H9 (cell line): ENCODE measurements at regions not wholly inside any gene's neighbourhood (a gene's known extent, or its start where the extent isn't known, plus 50 kb on each side); places are given as distances from the start of the nearest gene placed in this dataset.

ENCODE experiments used
- DNase-seq: peaks from one replicate; pipeline ENCODE4 v3.0.0-alpha.2; 2017
- H2AFZ ChIP-seq: one replicate; pipeline ENCODE4 v1.6.1; 2013; ENCODE audit warnings: mild to moderate bottlenecking, low read length, control low read depth, moderate library complexity
- H2AK5ac ChIP-seq: 2 replicates; pipeline ENCODE4 v1.6.1; 2013; ENCODE audit warnings: low read length, control low read depth, mixed read lengths; ENCODE audit not compliant: insufficient read length
- H2BK120ac ChIP-seq: one replicate; pipeline ENCODE4 v1.6.1; 2013; ENCODE audit warnings: low read depth, mild to moderate bottlenecking, low read length, control low read depth, inconsistent platforms; ENCODE audit not compliant: poor library complexity, severe bottlenecking
- H2BK12ac ChIP-seq: 2 replicates; pipeline ENCODE4 v1.6.1; 2013; ENCODE audit warnings: low read length, control low read depth, mixed read lengths, low read depth; ENCODE audit not compliant: insufficient read length
- H2BK15ac ChIP-seq: 2 replicates; pipeline ENCODE4 v1.6.1; 2013; ENCODE audit warnings: low read depth, low read length, control low read depth
- H2BK20ac ChIP-seq: one replicate; pipeline ENCODE4 v1.6.1; 2013; ENCODE audit warnings: low read depth, mild to moderate bottlenecking, low read length, control low read depth, inconsistent platforms; ENCODE audit not compliant: poor library complexity, severe bottlenecking
- H2BK5ac ChIP-seq: 2 replicates; pipeline ENCODE4 v1.6.1; 2013; ENCODE audit warnings: low read length, control low read depth, mixed read lengths; ENCODE audit not compliant: insufficient read length
- H3K14ac ChIP-seq: 2 replicates; pipeline ENCODE4 v1.6.1; 2013; ENCODE audit warnings: low read length, control low read depth; ENCODE audit not compliant: insufficient read depth
- H3K18ac ChIP-seq: 2 replicates; pipeline ENCODE4 v1.6.1; 2013; ENCODE audit warnings: low read depth, mild to moderate bottlenecking, mixed read lengths, low read length, control low read depth; ENCODE audit not compliant: insufficient read length
- H3K23ac ChIP-seq: 2 replicates; pipeline ENCODE4 v1.6.1; 2013; ENCODE audit warnings: low read length, control low read depth, mixed read lengths, low read depth; ENCODE audit not compliant: insufficient read length
- H3K23me2 ChIP-seq: 2 replicates; pipeline ENCODE4 v1.6.1; 2013; ENCODE audit warnings: low read depth, mild to moderate bottlenecking, mixed read lengths, low read length, control low read depth; ENCODE audit not compliant: insufficient read length, poor library complexity, severe bottlenecking
- H3K27ac ChIP-seq: 2 replicates; pipeline ENCODE4 v1.5.1; 2013; ENCODE audit warnings: low read length, control low read depth, mixed read lengths, low read depth; ENCODE audit not compliant: insufficient read length
- H3K27me3 ChIP-seq: 2 replicates; pipeline ENCODE4 v1.6.1; 2013; ENCODE audit warnings: low read length, control low read depth, inconsistent platforms; ENCODE audit not compliant: insufficient read depth
- H3K4ac ChIP-seq: 2 replicates; pipeline ENCODE4 v1.6.1; 2013; ENCODE audit warnings: low read depth, mild to moderate bottlenecking, control low read depth, inconsistent platforms, low read length, moderate library complexity
- H3K4me1 ChIP-seq: 2 replicates; pipeline ENCODE4 v1.6.1; 2013; ENCODE audit warnings: low read length, control low read depth, inconsistent platforms; ENCODE audit not compliant: insufficient read depth
- H3K4me2 ChIP-seq: 2 replicates; pipeline ENCODE4 v1.6.1; 2013; ENCODE audit warnings: low read length, control low read depth, mixed read lengths; ENCODE audit not compliant: insufficient read length, insufficient read depth
- H3K56ac ChIP-seq: 2 replicates; pipeline ENCODE4 v1.6.1; 2013; ENCODE audit warnings: low read depth, mild to moderate bottlenecking, mixed read lengths, low read length, control low read depth; ENCODE audit not compliant: insufficient read length
- H3K79me1 ChIP-seq: 2 replicates; pipeline ENCODE4 v1.6.1; 2013; ENCODE audit warnings: low read depth, mild to moderate bottlenecking, moderate library complexity, low read length, control low read depth, inconsistent platforms; ENCODE audit not compliant: insufficient read depth, poor library complexity, severe bottlenecking
- H3K79me2 ChIP-seq: 2 replicates; pipeline ENCODE4 v1.6.1; 2013; ENCODE audit warnings: low read length, control low read depth, inconsistent platforms; ENCODE audit not compliant: insufficient read depth
- H3K9ac ChIP-seq: 2 replicates; pipeline ENCODE4 v1.6.1; 2013; ENCODE audit warnings: low read length, control low read depth, mixed read lengths; ENCODE audit not compliant: insufficient read length; ENCODE audit errors: extremely low read depth
- H3K9me3 ChIP-seq: one replicate; pipeline ENCODE4 v1.6.1; 2013; ENCODE audit warnings: low read depth, low read length, inconsistent platforms; ENCODE audit not compliant: control insufficient read depth
- H3T11ph ChIP-seq: one replicate; pipeline ENCODE4 v1.6.1; 2013; ENCODE audit warnings: mild to moderate bottlenecking, low read length, control low read depth, inconsistent platforms
- H4K20me1 ChIP-seq: one replicate; pipeline ENCODE4 v1.6.1; 2013; ENCODE audit not compliant: control insufficient read depth, insufficient read length, insufficient read depth
- H4K5ac ChIP-seq: 2 replicates; pipeline ENCODE4 v1.6.1; 2013; ENCODE audit warnings: low read depth, mild to moderate bottlenecking, mixed read lengths, low read length, control low read depth; ENCODE audit not compliant: insufficient read length
- H4K8ac ChIP-seq: replicated peaks from 2 replicates; pipeline ENCODE4 v1.6.1; 2013; ENCODE audit warnings: low read length, control low read depth, mixed read lengths, low read depth; ENCODE audit not compliant: insufficient read length
- H4K91ac ChIP-seq: 2 replicates; pipeline ENCODE4 v1.6.1; 2013; ENCODE audit warnings: low read depth, mild to moderate bottlenecking, moderate library complexity, mixed read lengths, low read length, control low read depth; ENCODE audit not compliant: insufficient read length
- H3K27ac Mint-ChIP-seq, 3 experiments: 2 replicates in 2 of 3; 3 replicates in 1 of 3; pipeline ENCODE4 v1.8.0; 2020 to 2021; ENCODE audit warnings: mixed read lengths in 3 of 3, mild to moderate bottlenecking in 1 of 3, moderate library complexity in 1 of 3
- H3K27me3 Mint-ChIP-seq: 2 replicates; pipeline ENCODE4 v1.8.0; 2021; ENCODE audit warnings: low read depth, mild to moderate bottlenecking, moderate library complexity, mixed read lengths
- H3K36me3 Mint-ChIP-seq, 3 experiments: 2 replicates in 2 of 3; 3 replicates in 1 of 3; pipeline ENCODE4 v1.8.0; 2020 to 2021; ENCODE audit warnings: low read depth in 3 of 3, mixed read lengths in 3 of 3; ENCODE audit not compliant: insufficient read depth in 1 of 3
- H3K4me1 Mint-ChIP-seq, 2 experiments: 2 replicates each; pipeline ENCODE4 v1.8.0; 2020; ENCODE audit warnings: mixed read lengths in 2 of 2
- H3K4me3 Mint-ChIP-seq, 2 experiments: 2 replicates in 1 of 2; 3 replicates in 1 of 2; pipeline ENCODE4 v1.8.0; 2020 to 2021; ENCODE audit warnings: mild to moderate bottlenecking in 2 of 2, mixed read lengths in 2 of 2, moderate library complexity in 1 of 2
- H3K9me3 Mint-ChIP-seq, 2 experiments: 2 replicates in 1 of 2; 3 replicates in 1 of 2; pipeline ENCODE4 v1.8.0; 2020; ENCODE audit warnings: mild to moderate bottlenecking in 2 of 2, mixed read lengths in 2 of 2, moderate library complexity in 1 of 2
- WGBS: extraction: QIAGEN DNeasy Blood & Tissue Kit; methylation state at CpG from one replicate; pipeline ENCODE4 v1.1.7; 2013; ENCODE audit warnings: missing lambda C conversion rate, low lambda C conversion rate, mixed read lengths; ENCODE audit not compliant: insufficient read length; ENCODE audit errors: extremely low coverage; 5-methylcytosine and 5-hydroxymethylcytosine counted together
- TF ChIP-seq, protein P1 (sequence below): fragments of 200-600 bp; sonication (generic); conservative IDR thresholded peaks from 3 replicates; pipeline ENCODE4 v1.8.0; 2021; ENCODE audit warnings: antibody characterized with exemption, mild to moderate bottlenecking

DNA sequence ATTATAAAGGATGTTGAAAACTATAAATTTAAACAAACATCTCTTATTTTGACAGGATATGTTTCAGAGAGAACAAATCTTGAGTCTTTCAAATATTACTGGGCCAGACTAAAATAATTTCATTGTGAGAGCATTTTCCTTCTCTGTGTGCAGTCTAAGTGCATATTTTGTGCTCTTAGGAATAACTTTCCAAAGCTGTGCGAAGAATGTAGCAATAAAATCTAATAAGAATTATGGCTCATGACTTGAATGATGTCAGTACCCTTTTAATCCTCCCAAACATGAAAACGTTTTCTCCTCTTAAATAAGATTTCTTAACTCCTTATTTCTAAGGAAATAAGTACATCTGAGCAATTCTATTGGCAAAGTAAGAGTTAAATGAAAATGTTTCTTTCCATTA lies 76.2 kb upstream of the EFEMP1 start:
- Mint-ChIP-seq H3K4me1 (peaks cover under 1 to 2% of the 10 kb centered on the region in 2 experiments; a peak in 3 of 4 replicates), H3K27me3 (peaks cover 4% of the 10 kb centered on the region; the same call in 1 of the 2 replicates), H3K4me3 (no peak overlapping the region), H3K27ac (no peak overlapping the region), H3K9me3 (no peaks in the 10 kb centered on the region), H3K36me3 (no peaks in the 10 kb centered on the region)
- Histone ChIP-seq H3K23ac (no peak overlapping the region), H2BK12ac (no peak overlapping the region), H2BK20ac (no peak overlapping the region), H3K9ac (no peak overlapping the region), H4K91ac (no peak overlapping the region), H3K23me2 (no peaks in the 10 kb centered on the region), H3T11ph (no peak overlapping the region), H2AK5ac (no peak overlapping the region), H2BK120ac (no peak overlapping the region), H2AFZ (no peak overlapping the region), H3K27me3 (no peaks in the 10 kb centered on the region), H3K9me3 (no peaks in the 10 kb centered on the region), H3K27ac (no peak overlapping the region), H2BK5ac (no peak overlapping the region), H3K4ac (no peak overlapping the region), H3K79me2 (no peaks in the 10 kb centered on the region), H3K4me1 (no peaks in the 10 kb centered on the region), H2BK15ac (no peak overlapping the region), H3K18ac (no peak overlapping the region), H3K14ac (no peak overlapping the region), H4K20me1 (no peaks in the 10 kb centered on the region), H4K8ac (no peak overlapping the region), H3K4me2 (no peak overlapping the region), H4K5ac (no peak overlapping the region), H3K79me1 (no peaks in the 10 kb centered on the region), H3K56ac (no peak overlapping the region)
- DNase-seq: no peak
- WGBS: no CpG with 5 or more reads among the region's 2 CpGs
- TF ChIP-seq, protein P1, sequence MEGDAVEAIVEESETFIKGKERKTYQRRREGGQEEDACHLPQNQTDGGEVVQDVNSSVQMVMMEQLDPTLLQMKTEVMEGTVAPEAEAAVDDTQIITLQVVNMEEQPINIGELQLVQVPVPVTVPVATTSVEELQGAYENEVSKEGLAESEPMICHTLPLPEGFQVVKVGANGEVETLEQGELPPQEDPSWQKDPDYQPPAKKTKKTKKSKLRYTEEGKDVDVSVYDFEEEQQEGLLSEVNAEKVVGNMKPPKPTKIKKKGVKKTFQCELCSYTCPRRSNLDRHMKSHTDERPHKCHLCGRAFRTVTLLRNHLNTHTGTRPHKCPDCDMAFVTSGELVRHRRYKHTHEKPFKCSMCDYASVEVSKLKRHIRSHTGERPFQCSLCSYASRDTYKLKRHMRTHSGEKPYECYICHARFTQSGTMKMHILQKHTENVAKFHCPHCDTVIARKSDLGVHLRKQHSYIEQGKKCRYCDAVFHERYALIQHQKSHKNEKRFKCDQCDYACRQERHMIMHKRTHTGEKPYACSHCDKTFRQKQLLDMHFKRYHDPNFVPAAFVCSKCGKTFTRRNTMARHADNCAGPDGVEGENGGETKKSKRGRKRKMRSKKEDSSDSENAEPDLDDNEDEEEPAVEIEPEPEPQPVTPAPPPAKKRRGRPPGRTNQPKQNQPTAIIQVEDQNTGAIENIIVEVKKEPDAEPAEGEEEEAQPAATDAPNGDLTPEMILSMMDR: no peak
